GM12878 (cell line): ENCODE measurements at regions not wholly inside any gene's neighbourhood (a gene's known extent, or its start where the extent isn't known, plus 50 kb on each side); places are given as distances from the start of the nearest gene placed in this dataset.

Experiments used
- ATAC-seq: fragments of 200-7000 bp; cut with Tn5 transposase; 3 replicates; pipeline ENCODE4 v1.9.1; 2020; ENCODE audit warnings: mild to moderate bottlenecking, moderate library complexity
- BruUV-seq: library from RNA; stranded (reverse); fragments of 400-500 nt; replicated peaks from 2 replicates; lab custom pipeline; 2021; lab: Mats Ljungman, UMichigan
- CTCF ChIA-PET: fragments of 300-600 bp; sonication (Branson Sonifier 250); formaldehyde crosslinking; extraction: SDS; loops from one replicate; lab custom pipeline; 2021; ENCODE audit warnings: inconsistent platforms; lab: Yijun Ruan, JAX
- POLR2A ChIA-PET: fragments of 350-600 bp; formaldehyde crosslinking; extraction: SDS; loops from one replicate; lab custom pipeline; 2021; ENCODE audit warnings: inconsistent platforms; lab: Charles Lee
- RAD21 ChIA-PET: fragments of 300-600 bp; sonication (Branson Sonifier 250); formaldehyde crosslinking; loops from one replicate; lab custom pipeline; 2023; ENCODE audit warnings: antibody characterized with exemption; ENCODE audit not compliant: unreplicated experiment; lab: Charles Lee
- SMC1A ChIA-PET: fragments of 300-600 bp; sonication (Branson Sonifier 250); formaldehyde crosslinking; loops from one replicate; lab custom pipeline; 2023; ENCODE audit not compliant: unreplicated experiment, uncharacterized antibody; lab: Charles Lee
- DNase-seq: peaks from one replicate; pipeline ENCODE4 v3.0.0-alpha.2; 2011; ENCODE audit warnings: low read depth, low spot score
- FAIRE-seq: peaks from 3 replicates; lab custom pipeline; 2011; peaks lifted over from hg19 to GRCh38; lab: Jason Lieb, UNC
- H2AFZ ChIP-seq: 2 replicates; pipeline ENCODE4 v1.6.0; 2011; ENCODE audit warnings: low read depth, low read length, control low read depth; ENCODE audit not compliant: control insufficient read depth
- H3K27ac ChIP-seq: 2 replicates; pipeline ENCODE4 v1.5.1; 2011; ENCODE audit warnings: control low read depth; ENCODE audit not compliant: control insufficient read depth, insufficient read depth
- H3K27me3 ChIP-seq, 2 experiments: replicated peaks in 1 of 2; 2 replicates each; pipeline versions ENCODE4 v1.6.0 to v1.6.1; 2011; ENCODE audit warnings: low read length in 1 of 2; ENCODE audit not compliant: control insufficient read depth in 2 of 2, insufficient read depth in 2 of 2
- H3K36me3 ChIP-seq, 2 experiments: 2 replicates each; pipeline ENCODE4 v1.5.1; 2011; ENCODE audit warnings: low read length in 1 of 2; ENCODE audit not compliant: control insufficient read depth in 2 of 2, insufficient read depth in 2 of 2
- H3K4me1 ChIP-seq: 2 replicates; pipeline ENCODE4 v1.6.1; 2011; ENCODE audit warnings: mild to moderate bottlenecking, low read length, moderate library complexity, mixed read lengths; ENCODE audit not compliant: control insufficient read depth, insufficient read depth
- H3K4me2 ChIP-seq: 2 replicates; pipeline ENCODE4 v1.6.0; 2011; ENCODE audit warnings: control low read depth; ENCODE audit not compliant: control insufficient read depth, insufficient read depth
- H3K4me3 ChIP-seq: fragments of 200-600 bp; sonication (generic); 2 replicates; pipeline ENCODE4 v1.5.1; 2016
- H3K79me2 ChIP-seq: 2 replicates; pipeline ENCODE4 v1.6.0; 2011; ENCODE audit warnings: low read length; ENCODE audit not compliant: control insufficient read depth, insufficient read depth
- H3K9ac ChIP-seq: 2 replicates; pipeline ENCODE4 v1.8.0; 2011; ENCODE audit warnings: low read length, control low read depth, mixed read lengths; ENCODE audit not compliant: control insufficient read depth, insufficient read depth
- H3K9me3 ChIP-seq: replicated peaks from 3 replicates; pipeline ENCODE4 v1.5.1; 2011; ENCODE audit warnings: mild to moderate bottlenecking, low read length; ENCODE audit not compliant: control insufficient read depth, insufficient read depth
- H4K20me1 ChIP-seq: 2 replicates; pipeline ENCODE4 v1.6.0; 2011; ENCODE audit not compliant: control insufficient read depth, insufficient read depth
- BHLHE40 ChIP-seq, 2 experiments: fragments of 450-650 bp in 1 of 2; IDR thresholded peaks; 2 replicates each; pipeline ENCODE4 v1.6.1; 2011 to 2017; ENCODE audit warnings: low read depth in 2 of 2, borderline replicate concordance in 1 of 2, improper control_type of control experiment in 1 of 2, low read length in 1 of 2, mild to moderate bottlenecking in 1 of 2
- CBX5 ChIP-seq: sonication (generic); IDR thresholded peaks from 2 replicates; pipeline ENCODE4 v1.6.1; 2016; ENCODE audit warnings: low read depth, moderate library complexity, mild to moderate bottlenecking, inconsistent platforms
- CREB1 ChIP-seq: IDR thresholded peaks from 2 replicates; pipeline ENCODE4 v1.6.1; 2012; ENCODE audit warnings: low read depth, mild to moderate bottlenecking, inconsistent platforms
- FOS ChIP-seq: IDR thresholded peaks from 3 replicates; pipeline ENCODE4 v1.6.1; 2011; ENCODE audit warnings: borderline replicate concordance; ENCODE audit not compliant: insufficient read length; ENCODE audit errors: extremely low read depth
- LARP7 ChIP-seq: fragments of 450-650 bp; IDR thresholded peaks from 2 replicates; pipeline ENCODE4 v1.6.1; 2017; ENCODE audit warnings: mild to moderate bottlenecking
- NFXL1 ChIP-seq: fragments of 450-650 bp; IDR thresholded peaks from 2 replicates; pipeline ENCODE4 v1.6.1; 2017; ENCODE audit warnings: antibody characterized with exemption, mild to moderate bottlenecking, borderline replicate concordance
- NFYB ChIP-seq: IDR thresholded peaks from 2 replicates; pipeline ENCODE4 v1.6.1; 2011; ENCODE audit warnings: low read depth, mild to moderate bottlenecking, low read length, improper control_type of control experiment, moderate library complexity; ENCODE audit not compliant: insufficient read depth
- NR2C1 ChIP-seq: fragments of 450-650 bp; IDR thresholded peaks from 2 replicates; pipeline ENCODE4 v1.6.1; 2017; ENCODE audit warnings: antibody characterized with exemption, mild to moderate bottlenecking, moderate library complexity
- RBBP5 ChIP-seq: fragments of 200-600 bp; sonication (generic); conservative IDR thresholded peaks from 2 replicates; pipeline ENCODE4 v1.6.1; 2016
- SREBF2 ChIP-seq: IDR thresholded peaks from 2 replicates; pipeline ENCODE4 v1.6.1; 2012; ENCODE audit warnings: mild to moderate bottlenecking, low read length
- STAT3 ChIP-seq: IDR thresholded peaks from 2 replicates; pipeline ENCODE4 v1.6.1; 2011; ENCODE audit warnings: low read depth, low read length, improper control_type of control experiment
- YBX1 ChIP-seq: fragments of 450-650 bp; IDR thresholded peaks from 2 replicates; pipeline ENCODE4 v1.6.1; 2016; ENCODE audit warnings: antibody characterized with exemption
- ZNF384 ChIP-seq: IDR thresholded peaks from 2 replicates; pipeline ENCODE4 v1.6.1; 2012; ENCODE audit warnings: low read depth, mild to moderate bottlenecking, low read length, improper control_type of control experiment, borderline replicate concordance
- WGBS: methylation state at CpG from one replicate; pipeline ENCODE4 v1.1.6; 2016; ENCODE audit warnings: low lambda C conversion rate; ENCODE audit not compliant: insufficient replicate concordance, insufficient coverage; ENCODE audit errors: missing lambda C conversion rate; 5-methylcytosine and 5-hydroxymethylcytosine counted together
- in situ Hi-C: fragments of 300-500 bp; cut with MboI; formaldehyde crosslinking; loops from 9 replicates; pipeline ENCODE4 v1.14.3; 2018; ENCODE audit warnings: mixed read lengths
- intact Hi-C: fragments of 100-400 bp; cut with micrococcal nuclease; formaldehyde crosslinking; loops from one replicate; pipeline ENCODE4 v1.14.2; 2022; ENCODE audit not compliant: unreplicated experiment

- DNase-seq (no peak), ATAC-seq (no peak), FAIRE-seq (no peak)
- BruUV-seq = no TSS peak
- no peak overlapping the region for H3K4me3 ChIP-seq
- no peaks in the 10 kb centered on the region for H3K36me3 ChIP-seq
- intact Hi-C loops = no loop called here
- WGBS = 9% methylated on average over 5 of the region's 5 CpGs
- H2AFZ ChIP-seq = no peak overlapping the region
- ChIA-PET CTCF (no interaction called here), SMC1A (no interaction called here), POLR2A (no interaction called here), RAD21 (no interaction called here)
- no peak overlapping the region for H3K27ac ChIP-seq
- H3K27me3 ChIP-seq = no peaks in the 10 kb centered on the region
- TF ChIP-seq YBX1 = no peak
- TF ChIP-seq SREBF2 = no peak
- no peak for TF ChIP-seq STAT3
- TF ChIP-seq RBBP5 = no peak
- no peak for TF ChIP-seq FOS
- no peaks in the 10 kb centered on the region for H4K20me1 ChIP-seq
- no peaks in the 10 kb centered on the region for H3K9me3 ChIP-seq
- no peak overlapping the region for H3K9ac ChIP-seq
- H3K79me2 ChIP-seq = no peaks in the 10 kb centered on the region
- H3K4me2 ChIP-seq = no peak overlapping the region
- H3K4me1 ChIP-seq = no peaks in the 10 kb centered on the region
- in situ Hi-C loops = no loop called here
Observed at GRCh38 chr7:1305873-1306272, 73.2 kb downstream of the UNCX start.

GRCh38 chr7:1307828-1308227, 75.2 kb downstream of the UNCX start:
- H3K4me1 ChIP-seq = no peaks in the 10 kb centered on the region
- ChIA-PET RAD21 (no interaction called here), CTCF (no interaction called here), SMC1A (no interaction called here), POLR2A (no interaction called here)
- TF ChIP-seq NR2C1 (no peak), LARP7 (no peak), NFYB (no peak), CBX5 (no peak), ZNF384 (no peak), BHLHE40 (IDR thresholded peaks at IDR 0.05; ENCODE audit: borderline replicate concordance in 1 of 2, low read depth in 2 of 2, low read length in 1 of 2) (no peak), NFXL1 (no peak), CREB1 (no peak), STAT3 (no peak)
- H2AFZ ChIP-seq = no peak overlapping the region
- no peaks in the 10 kb centered on the region for H3K79me2 ChIP-seq
- H3K36me3 ChIP-seq = no peaks in the 10 kb centered on the region
- no peaks in the 10 kb centered on the region for H3K9me3 ChIP-seq
- no peak overlapping the region for H3K9ac ChIP-seq
- no peaks in the 10 kb centered on the region for H4K20me1 ChIP-seq
- intact Hi-C loops = no loop called here
- H3K4me3 ChIP-seq = no peak overlapping the region
- no TSS peak for BruUV-seq
- no peak overlapping the region for H3K4me2 ChIP-seq
- FAIRE-seq = no peak
- no peak overlapping the region for H3K27ac ChIP-seq
- in situ Hi-C loops = no loop called here
- H3K27me3 ChIP-seq = no peaks in the 10 kb centered on the region; a peak in 1 of 4 replicates
- WGBS = 56% methylated on average over 14 of the region's 14 CpGs
- no peak for DNase-seq
- ATAC-seq = no peak
